AG04449 (cell line): ENCODE measurements at regions not wholly inside any gene's neighbourhood (a gene's known extent, or its start where the extent isn't known, plus 50 kb on each side); places are given as distances from the start of the nearest gene placed in this dataset.

ENCODE experiments used
- CTCF ChIA-PET: fragments of 350-600 bp; formaldehyde crosslinking; extraction: SDS; loops from one replicate; lab custom pipeline; 2021; ENCODE audit warnings: antibody characterized with exemption; lab: Yijun Ruan, JAX
- POLR2A ChIA-PET: fragments of 400-600, 350-600 bp; formaldehyde crosslinking; extraction: SDS; loops from one replicate; lab custom pipeline; 2020; ENCODE audit warnings: antibody characterized with exemption, inconsistent platforms; lab: Yijun Ruan, JAX
- DNase-seq: peaks from one replicate; pipeline ENCODE4 v3.0.0-alpha.2; 2010; ENCODE audit warnings: low read depth, low spot score
- H3K4me3 ChIP-seq: 2 replicates; pipeline ENCODE4 v1.5.1; 2011; ENCODE audit warnings: low read depth, mild to moderate bottlenecking, control low read depth, low read length
- CTCF ChIP-seq: IDR thresholded peaks from one replicate; pipeline ENCODE4 v1.5.1; 2011; ENCODE audit warnings: mild to moderate bottlenecking, moderate library complexity, low read length, control low read depth, inconsistent platforms; ENCODE audit not compliant: insufficient read depth; ENCODE audit errors: missing control alignments

DNA sequence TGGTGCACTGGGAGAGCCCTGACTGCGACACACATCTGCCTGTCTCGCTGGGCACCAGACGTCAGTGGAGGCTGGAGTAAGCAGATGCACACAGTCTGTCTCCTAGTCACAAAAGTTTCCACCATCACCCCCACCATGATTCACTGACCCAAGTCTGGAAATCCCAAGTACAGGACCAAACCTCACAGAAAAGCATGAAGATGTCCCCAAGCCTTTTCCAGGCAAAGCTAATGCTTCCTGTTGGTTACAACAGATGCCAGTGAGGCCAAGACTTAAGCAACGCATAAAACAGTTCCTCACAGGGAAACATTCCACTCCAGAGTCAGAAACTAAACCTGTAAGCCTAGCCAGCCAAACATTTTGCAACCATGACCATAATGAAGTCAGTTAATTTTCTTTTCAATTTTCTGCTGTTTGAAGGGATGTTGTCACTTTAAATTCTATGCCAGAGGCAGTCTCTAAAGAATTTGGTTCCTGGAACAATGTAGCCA, 259.3 kb upstream of the SLC30A5 start:
- H3K4me3 ChIP-seq, result no peak overlapping the region
- TF ChIP-seq CTCF, result no peak
- POLR2A ChIA-PET, result no interaction called here
- DNase-seq, result no peak
- CTCF ChIA-PET, result no interaction called here

GRCh38 chr5:68838157-68838718, 255.6 kb upstream of the SLC30A5 start:
- no peak for DNase-seq
- no peak for TF ChIP-seq CTCF
- ChIA-PET POLR2A (no interaction called here), CTCF (no interaction called here)
- no peak overlapping the region for H3K4me3 ChIP-seq

GRCh38 chr5:68839019-68839552, 254.7 kb upstream of the SLC30A5 start:
- POLR2A ChIA-PET, result no interaction called here
- no peak overlapping the region for H3K4me3 ChIP-seq
- DNase-seq, result no peak
- TF ChIP-seq CTCF, result no peak
- CTCF ChIA-PET, result no interaction called here

DNA sequence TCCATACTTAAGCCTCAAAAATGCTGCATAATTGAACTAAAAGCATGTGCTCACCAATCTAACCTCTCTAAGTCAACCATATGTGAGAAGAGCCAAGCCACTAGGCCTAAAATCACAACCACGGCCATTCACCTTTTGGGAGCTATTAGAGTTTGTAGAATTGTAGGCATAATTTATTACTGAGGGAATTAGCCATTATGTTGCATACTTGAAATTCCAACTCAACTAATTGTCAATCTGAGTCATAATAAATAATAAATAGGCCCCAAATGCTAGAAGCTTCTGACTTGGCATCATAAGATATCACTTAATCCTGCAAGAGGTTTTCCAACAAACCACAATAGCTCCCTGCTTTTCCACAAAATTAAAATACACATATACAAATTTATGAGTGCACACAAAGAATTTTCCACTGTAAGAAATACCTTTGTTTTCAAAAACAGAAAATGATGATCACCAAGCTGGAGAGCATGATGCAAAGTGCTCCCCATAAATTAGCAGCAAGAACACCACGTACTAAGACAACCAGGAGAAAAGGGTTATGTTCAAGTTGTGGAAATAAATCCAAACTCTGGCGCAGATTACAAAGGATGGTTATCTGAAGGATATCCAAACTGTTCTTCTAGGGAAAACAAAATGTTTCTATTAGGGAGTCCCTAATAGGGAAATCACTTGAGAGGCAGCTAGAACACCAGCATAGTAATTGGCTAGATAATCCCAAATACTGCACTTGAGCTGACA, 250.0 kb upstream of the SLC30A5 start:
- ChIA-PET CTCF (no interaction called here), POLR2A (no interaction called here)
- no peak for TF ChIP-seq CTCF
- no peak overlapping the region for H3K4me3 ChIP-seq
- DNase-seq, result no peak

- no peak for DNase-seq
- no peak for TF ChIP-seq CTCF
- CTCF ChIA-PET, result no interaction called here
- POLR2A ChIA-PET, result no interaction called here
- no peak overlapping the region for H3K4me3 ChIP-seq
Observed at GRCh38 chr5:68845131-68845530, 248.7 kb upstream of the SLC30A5 start.

GRCh38 chr5:68846828-68847227, 247.0 kb upstream of the SLC30A5 start:
- POLR2A ChIA-PET, result no interaction called here
- CTCF ChIA-PET, result no interaction called here
- TF ChIP-seq CTCF, result no peak
- DNase-seq, result no peak
- H3K4me3 ChIP-seq, result no peak overlapping the region
